ENCODE measurements at regions not wholly inside any gene's neighbourhood (a gene's known extent, or its start where the extent isn't known, plus 50 kb on each side); places are given as distances from the start of the nearest gene placed in this dataset.
"Not testable (repeated sequence)": the region's sequence is repeated elsewhere in the genome, so short reads cannot be mapped to it uniquely, and the experiment has no call there.

- DNase-seq = no peak
Observed at GRCh38 chr11:90326647-90327046, 103.8 kb upstream of the CHORDC1 start.

- DNase-seq = no peak
Observed at GRCh38 chr11:90323289-90323688, 100.4 kb upstream of the CHORDC1 start.

- no peak for DNase-seq
Observed at GRCh38 chr11:90321018-90321417, 98.2 kb upstream of the CHORDC1 start.

- no peak for DNase-seq
Observed at GRCh38 chr11:90318651-90319050, 95.8 kb upstream of the CHORDC1 start.

- no peak for DNase-seq
Observed at GRCh38 chr11:90310210-90310609, 87.4 kb upstream of the CHORDC1 start.

- DNase-seq = no peak
Observed at GRCh38 chr11:90309693-90310092, 86.8 kb upstream of the CHORDC1 start.

- no peak for DNase-seq
Observed at GRCh38 chr11:90294526-90294925, 71.7 kb upstream of the CHORDC1 start.

- DNase-seq = no peak
Observed at GRCh38 chr11:90294091-90294490, 71.2 kb upstream of the CHORDC1 start.

- DNase-seq = no peak
Observed at GRCh38 chr11:90288212-90288821, 65.5 kb upstream of the CHORDC1 start.

GRCh38 chr11:90286640-90287039, 63.8 kb upstream of the CHORDC1 start:
- no peak for DNase-seq

GRCh38 chr11:90284171-90284570, 61.3 kb upstream of the CHORDC1 start:
- DNase-seq = no peak

GRCh38 chr11:90282551-90283071, 59.8 kb upstream of the CHORDC1 start:
- not testable (repeated sequence) for DNase-seq

GRCh38 chr11:90274362-90274761, 51.5 kb upstream of the CHORDC1 start:
- no peak for DNase-seq
